GM23338 (cell line): ENCODE measurements at regions not wholly inside any gene's neighbourhood (a gene's known extent, or its start where the extent isn't known, plus 50 kb on each side); places are given as distances from the start of the nearest gene placed in this dataset.

Experiments used
- ATAC-seq: fragments of 200-7000 bp; cut with Tn5 transposase; 3 replicates; pipeline ENCODE4 v1.9.1; 2020
- DNase-seq: peaks from one replicate; pipeline ENCODE4 v3.0.0-alpha.2; 2015; ENCODE audit warnings: low spot score
- H2AFZ ChIP-seq: fragments of 200-600 bp; sonication (generic); 2 replicates; pipeline ENCODE4 v1.8.0; 2016; ENCODE audit warnings: antibody characterized with exemption, mild to moderate bottlenecking, moderate library complexity
- H3F3A ChIP-seq: fragments of 200-600 bp; sonication (generic); replicated peaks from 2 replicates; pipeline ENCODE4 v1.8.0; 2017; ENCODE audit warnings: antibody characterized with exemption, mixed run types, low read depth
- H3K27ac ChIP-seq: fragments of 200-600 bp; sonication (generic); 2 replicates; pipeline ENCODE4 v1.6.1; 2016; ENCODE audit warnings: low read depth
- H3K27me3 ChIP-seq: fragments of 200-600 bp; sonication (generic); 2 replicates; pipeline ENCODE4 v1.8.0; 2016; ENCODE audit warnings: mild to moderate bottlenecking, mixed run types, moderate library complexity; ENCODE audit not compliant: insufficient read depth
- H3K36me3 ChIP-seq: fragments of 200-600 bp; sonication (generic); 2 replicates; pipeline ENCODE4 v1.8.0; 2016; ENCODE audit warnings: mild to moderate bottlenecking; ENCODE audit not compliant: insufficient read depth
- H3K4me1 ChIP-seq: fragments of 200-600 bp; sonication (generic); 2 replicates; pipeline ENCODE4 v1.8.0; 2016; ENCODE audit warnings: mild to moderate bottlenecking, moderate library complexity; ENCODE audit not compliant: insufficient read depth
- H3K4me2 ChIP-seq: fragments of 200-600 bp; sonication (generic); 2 replicates; pipeline ENCODE4 v1.7.1; 2017; ENCODE audit warnings: mixed run types
- H3K4me3 ChIP-seq: fragments of 200-600 bp; sonication (generic); 2 replicates; pipeline ENCODE4 v1.6.1; 2016; ENCODE audit warnings: mixed run types
- H3K79me2 ChIP-seq: fragments of 200-600 bp; sonication (generic); replicated peaks from 2 replicates; pipeline ENCODE4 v1.8.0; 2017; ENCODE audit warnings: mild to moderate bottlenecking; ENCODE audit not compliant: insufficient read depth
- H3K9me2 ChIP-seq: fragments of 200-600 bp; sonication (generic); 2 replicates; pipeline ENCODE4 v1.8.0; 2017; ENCODE audit not compliant: insufficient read depth
- H4K20me1 ChIP-seq: fragments of 200-600 bp; sonication (generic); replicated peaks from 2 replicates; pipeline ENCODE4 v1.8.0; 2017; ENCODE audit warnings: mild to moderate bottlenecking; ENCODE audit not compliant: insufficient read depth
- H3K27ac Mint-ChIP-seq: 2 replicates; pipeline ENCODE4 v1.8.0; 2020; ENCODE audit warnings: inconsistent platforms, mild to moderate bottlenecking, moderate library complexity, mixed read lengths
- H3K27me3 Mint-ChIP-seq: 3 replicates; pipeline ENCODE4 v1.8.0; 2022; ENCODE audit warnings: low read depth, mild to moderate bottlenecking, moderate library complexity, mixed read lengths, inconsistent platforms; ENCODE audit not compliant: insufficient read depth, poor library complexity
- H3K36me3 Mint-ChIP-seq: 3 replicates; pipeline ENCODE4 v1.8.0; 2021; ENCODE audit warnings: low read depth, mild to moderate bottlenecking, inconsistent platforms, moderate library complexity, mixed read lengths
- H3K4me1 Mint-ChIP-seq: 3 replicates; pipeline ENCODE4 v1.8.0; 2020; ENCODE audit warnings: mild to moderate bottlenecking, inconsistent platforms, mixed read lengths
- H3K4me3 Mint-ChIP-seq: 3 replicates; pipeline ENCODE4 v1.8.0; 2021; ENCODE audit warnings: moderate library complexity, mild to moderate bottlenecking, inconsistent platforms, mixed read lengths
- H3K9me3 Mint-ChIP-seq: 3 replicates; pipeline ENCODE4 v1.8.0; 2020; ENCODE audit warnings: moderate library complexity, mild to moderate bottlenecking, inconsistent platforms, mixed read lengths
- CREB1 ChIP-seq: fragments of 250-450 bp; sonication (Bioruptor Pico); IDR thresholded peaks from 2 replicates; pipeline ENCODE4 v1.5.0; 2020; ENCODE audit warnings: low read depth, mild to moderate bottlenecking, moderate library complexity
- EZH2 ChIP-seq: fragments of 200-600 bp; sonication (generic); IDR thresholded peaks from one replicate; pipeline ENCODE4 v1.8.0; 2017; ENCODE audit warnings: antibody characterized with exemption, mild to moderate bottlenecking, low read depth; ENCODE audit not compliant: unreplicated experiment
- EZH2phosphoT487 ChIP-seq: fragments of 200-600 bp; sonication (generic); IDR thresholded peaks from one replicate; pipeline ENCODE4 v1.8.1; 2018; ENCODE audit warnings: antibody characterized with exemption; ENCODE audit not compliant: unreplicated experiment
- JUNB ChIP-seq: IDR thresholded peaks from one replicate; pipeline ENCODE4 v1.6.1; 2016; ENCODE audit warnings: antibody characterized with exemption; ENCODE audit not compliant: unreplicated experiment
- NANOG ChIP-seq: IDR thresholded peaks from 2 replicates; pipeline ENCODE4 v1.6.1; 2016; ENCODE audit warnings: antibody characterized with exemption, borderline replicate concordance
- POLR2AphosphoS5 ChIP-seq: IDR thresholded peaks from 2 replicates; pipeline ENCODE4 v1.6.1; 2016; ENCODE audit warnings: antibody characterized with exemption, low read depth
- STAT1 ChIP-seq: IDR thresholded peaks from one replicate; pipeline ENCODE4 v1.6.1; 2016; ENCODE audit warnings: antibody characterized with exemption; ENCODE audit not compliant: unreplicated experiment
- ZNF114 ChIP-seq: fragments of 250-450 bp; sonication (Bioruptor Pico); IDR thresholded peaks from 2 replicates; pipeline ENCODE4 v1.5.0; 2020; ENCODE audit warnings: mild to moderate bottlenecking, moderate library complexity
- ZNF331 ChIP-seq: fragments of 250-450 bp; sonication (Bioruptor Pico); IDR thresholded peaks from 2 replicates; pipeline ENCODE4 v1.5.0; 2020; ENCODE audit warnings: low read depth, mild to moderate bottlenecking, moderate library complexity
- TF ChIP-seq, protein P1 (sequence below): IDR thresholded peaks from one replicate; pipeline ENCODE4 v1.6.1; 2018; ENCODE audit warnings: antibody characterized with exemption; ENCODE audit not compliant: unreplicated experiment
- TF ChIP-seq, protein P2 (sequence below): IDR thresholded peaks from 2 replicates; pipeline ENCODE4 v1.6.1; 2016; ENCODE audit warnings: antibody characterized with exemption
- TF ChIP-seq, protein P3 (sequence below), 2 experiments: fragments of 200-600 bp in 1 of 2; sonication (generic) in 1 of 2; conservative IDR thresholded peaks; 2 replicates each; pipeline versions ENCODE4 v1.5.1 to v1.6.1; 2016 to 2017; ENCODE audit warnings: antibody characterized with exemption in 2 of 2, low read depth in 2 of 2, mild to moderate bottlenecking in 2 of 2, moderate library complexity in 1 of 2

DNA sequence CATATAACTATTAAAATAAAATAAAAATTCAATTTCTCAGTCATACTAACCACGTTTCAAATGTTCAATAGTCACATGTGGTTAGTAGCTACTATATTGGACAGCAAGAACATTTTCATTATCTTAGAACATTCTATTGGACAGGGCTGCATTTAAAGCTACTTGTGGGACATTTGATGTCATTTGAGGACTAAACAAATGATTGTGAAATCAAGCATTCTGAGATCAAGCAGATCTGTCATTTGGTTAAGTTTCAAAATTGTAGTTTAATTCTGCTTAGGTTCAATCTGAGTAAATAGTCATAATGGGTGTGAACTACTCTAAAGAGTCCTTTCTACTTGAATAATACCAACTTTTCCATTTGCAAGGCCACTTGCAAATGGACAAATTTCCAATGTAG is 226.9 kb upstream of the C9orf72 start:
- H3K9me3 Mint-ChIP-seq, result peaks cover 8% of the 10 kb centered on the region; the same call in 2 of the 3 replicates
- no peaks in the 10 kb centered on the region for H3K36me3 Mint-ChIP-seq
- Histone ChIP-seq H3K36me3 (no peaks in the 10 kb centered on the region), H3F3A (no peaks in the 10 kb centered on the region), H4K20me1 (no peaks in the 10 kb centered on the region), H3K4me3 (no peak overlapping the region), H3K27me3 (no peaks in the 10 kb centered on the region), H2AFZ (no peak overlapping the region), H3K4me1 (no peaks in the 10 kb centered on the region), H3K27ac (no peak overlapping the region), H3K79me2 (no peaks in the 10 kb centered on the region), H3K9me2 (no peaks in the 10 kb centered on the region; the same call in 1 of the 2 replicates), H3K4me2 (no peak overlapping the region)
- no peaks in the 10 kb centered on the region for H3K4me1 Mint-ChIP-seq
- no peak overlapping the region for H3K4me3 Mint-ChIP-seq
- TF ChIP-seq POLR2AphosphoS5 (no peak), ZNF114 (no peak), NANOG (no peak), EZH2phosphoT487 (no peak)
- TF ChIP-seq, protein P1, sequence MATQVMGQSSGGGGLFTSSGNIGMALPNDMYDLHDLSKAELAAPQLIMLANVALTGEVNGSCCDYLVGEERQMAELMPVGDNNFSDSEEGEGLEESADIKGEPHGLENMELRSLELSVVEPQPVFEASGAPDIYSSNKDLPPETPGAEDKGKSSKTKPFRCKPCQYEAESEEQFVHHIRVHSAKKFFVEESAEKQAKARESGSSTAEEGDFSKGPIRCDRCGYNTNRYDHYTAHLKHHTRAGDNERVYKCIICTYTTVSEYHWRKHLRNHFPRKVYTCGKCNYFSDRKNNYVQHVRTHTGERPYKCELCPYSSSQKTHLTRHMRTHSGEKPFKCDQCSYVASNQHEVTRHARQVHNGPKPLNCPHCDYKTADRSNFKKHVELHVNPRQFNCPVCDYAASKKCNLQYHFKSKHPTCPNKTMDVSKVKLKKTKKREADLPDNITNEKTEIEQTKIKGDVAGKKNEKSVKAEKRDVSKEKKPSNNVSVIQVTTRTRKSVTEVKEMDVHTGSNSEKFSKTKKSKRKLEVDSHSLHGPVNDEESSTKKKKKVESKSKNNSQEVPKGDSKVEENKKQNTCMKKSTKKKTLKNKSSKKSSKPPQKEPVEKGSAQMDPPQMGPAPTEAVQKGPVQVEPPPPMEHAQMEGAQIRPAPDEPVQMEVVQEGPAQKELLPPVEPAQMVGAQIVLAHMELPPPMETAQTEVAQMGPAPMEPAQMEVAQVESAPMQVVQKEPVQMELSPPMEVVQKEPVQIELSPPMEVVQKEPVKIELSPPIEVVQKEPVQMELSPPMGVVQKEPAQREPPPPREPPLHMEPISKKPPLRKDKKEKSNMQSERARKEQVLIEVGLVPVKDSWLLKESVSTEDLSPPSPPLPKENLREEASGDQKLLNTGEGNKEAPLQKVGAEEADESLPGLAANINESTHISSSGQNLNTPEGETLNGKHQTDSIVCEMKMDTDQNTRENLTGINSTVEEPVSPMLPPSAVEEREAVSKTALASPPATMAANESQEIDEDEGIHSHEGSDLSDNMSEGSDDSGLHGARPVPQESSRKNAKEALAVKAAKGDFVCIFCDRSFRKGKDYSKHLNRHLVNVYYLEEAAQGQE, result no peak
- TF ChIP-seq, protein P2, sequence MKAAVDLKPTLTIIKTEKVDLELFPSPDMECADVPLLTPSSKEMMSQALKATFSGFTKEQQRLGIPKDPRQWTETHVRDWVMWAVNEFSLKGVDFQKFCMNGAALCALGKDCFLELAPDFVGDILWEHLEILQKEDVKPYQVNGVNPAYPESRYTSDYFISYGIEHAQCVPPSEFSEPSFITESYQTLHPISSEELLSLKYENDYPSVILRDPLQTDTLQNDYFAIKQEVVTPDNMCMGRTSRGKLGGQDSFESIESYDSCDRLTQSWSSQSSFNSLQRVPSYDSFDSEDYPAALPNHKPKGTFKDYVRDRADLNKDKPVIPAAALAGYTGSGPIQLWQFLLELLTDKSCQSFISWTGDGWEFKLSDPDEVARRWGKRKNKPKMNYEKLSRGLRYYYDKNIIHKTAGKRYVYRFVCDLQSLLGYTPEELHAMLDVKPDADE, result no peak
- ATAC-seq (no peak), DNase-seq (no peak)
- H3K27me3 Mint-ChIP-seq, result no peaks in the 10 kb centered on the region
- H3K27ac Mint-ChIP-seq, result no peak overlapping the region

DNA sequence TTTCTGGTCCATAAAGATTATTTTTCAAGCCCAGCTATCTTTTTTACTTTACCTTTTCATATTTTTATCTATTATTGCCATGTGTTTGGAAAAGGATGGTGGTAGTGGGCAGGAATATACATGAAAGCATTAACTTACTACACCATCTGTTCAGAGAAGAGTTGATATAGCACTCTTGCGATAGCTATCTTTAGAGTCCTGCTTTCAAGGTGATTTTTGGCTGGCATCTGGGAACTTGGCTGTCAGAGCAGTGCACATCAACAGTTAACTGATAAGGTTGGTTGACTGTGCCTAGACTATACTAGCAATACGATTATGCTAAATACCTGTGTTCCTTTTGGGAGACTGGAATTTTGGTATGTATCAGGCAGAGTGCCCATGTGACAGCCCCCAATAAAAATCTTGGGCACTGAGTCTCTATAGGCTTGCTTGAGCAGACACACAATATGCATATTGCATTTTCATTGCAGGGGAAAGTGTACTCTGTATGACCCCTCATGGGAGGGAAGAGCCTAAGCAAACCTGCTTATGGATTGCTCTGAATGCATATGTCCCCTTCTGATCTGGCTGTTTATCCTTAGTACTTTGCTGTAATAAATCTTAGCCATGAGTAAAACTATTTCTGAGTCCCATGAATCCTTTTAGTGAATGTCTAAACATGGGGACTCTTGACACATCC is 227.6 kb upstream of the C9orf72 start:
- H3K4me1 ChIP-seq, result no peaks in the 10 kb centered on the region
- Mint-ChIP-seq H3K4me1 (no peaks in the 10 kb centered on the region), H3K27ac (no peak overlapping the region), H3K9me3 (peaks cover 2% of the 10 kb centered on the region; the same call in 2 of the 3 replicates), H3K27me3 (no peaks in the 10 kb centered on the region), H3K4me3 (no peak overlapping the region), H3K36me3 (no peaks in the 10 kb centered on the region)
- no peak overlapping the region for H3K4me3 ChIP-seq
- no peaks in the 10 kb centered on the region for H3K27me3 ChIP-seq
- no peak overlapping the region for H3K27ac ChIP-seq
- no peaks in the 10 kb centered on the region; the same call in 1 of the 2 replicates for H3K9me2 ChIP-seq
- H3K36me3 ChIP-seq, result no peaks in the 10 kb centered on the region
- ATAC-seq, result no peak
- H4K20me1 ChIP-seq, result no peaks in the 10 kb centered on the region
- no peak for DNase-seq
- no peak overlapping the region for H2AFZ ChIP-seq
- no peaks in the 10 kb centered on the region for H3F3A ChIP-seq
- H3K79me2 ChIP-seq, result no peaks in the 10 kb centered on the region
- no peak overlapping the region for H3K4me2 ChIP-seq
- TF ChIP-seq ZNF114, result no peak
- no peak for TF ChIP-seq CREB1
- TF ChIP-seq NANOG, result no peak
- TF ChIP-seq EZH2phosphoT487, result no peak
- TF ChIP-seq ZNF331 (CRISPR knock-in tag), result no peak
- TF ChIP-seq, protein P1, result no peak
- TF ChIP-seq, protein P3, sequence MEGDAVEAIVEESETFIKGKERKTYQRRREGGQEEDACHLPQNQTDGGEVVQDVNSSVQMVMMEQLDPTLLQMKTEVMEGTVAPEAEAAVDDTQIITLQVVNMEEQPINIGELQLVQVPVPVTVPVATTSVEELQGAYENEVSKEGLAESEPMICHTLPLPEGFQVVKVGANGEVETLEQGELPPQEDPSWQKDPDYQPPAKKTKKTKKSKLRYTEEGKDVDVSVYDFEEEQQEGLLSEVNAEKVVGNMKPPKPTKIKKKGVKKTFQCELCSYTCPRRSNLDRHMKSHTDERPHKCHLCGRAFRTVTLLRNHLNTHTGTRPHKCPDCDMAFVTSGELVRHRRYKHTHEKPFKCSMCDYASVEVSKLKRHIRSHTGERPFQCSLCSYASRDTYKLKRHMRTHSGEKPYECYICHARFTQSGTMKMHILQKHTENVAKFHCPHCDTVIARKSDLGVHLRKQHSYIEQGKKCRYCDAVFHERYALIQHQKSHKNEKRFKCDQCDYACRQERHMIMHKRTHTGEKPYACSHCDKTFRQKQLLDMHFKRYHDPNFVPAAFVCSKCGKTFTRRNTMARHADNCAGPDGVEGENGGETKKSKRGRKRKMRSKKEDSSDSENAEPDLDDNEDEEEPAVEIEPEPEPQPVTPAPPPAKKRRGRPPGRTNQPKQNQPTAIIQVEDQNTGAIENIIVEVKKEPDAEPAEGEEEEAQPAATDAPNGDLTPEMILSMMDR (conservative IDR thresholded peaks at IDR 0.05; ENCODE audit: low read depth in 2 of 2), result no peak
- TF ChIP-seq, protein P2, result no peak
- no peak for TF ChIP-seq EZH2
- TF ChIP-seq STAT1, result no peak
- no peak for TF ChIP-seq JUNB
